Panc1 (cell line): ENCODE measurements at regions not wholly inside any gene's neighbourhood (a gene's known extent, or its start where the extent isn't known, plus 50 kb on each side); places are given as distances from the start of the nearest gene placed in this dataset.

Source experiments
- ATAC-seq: fragments of 200-7000 bp; cut with Tn5 transposase; 2 replicates; pipeline ENCODE4 v1.9.1; 2020; ENCODE audit warnings: mild to moderate bottlenecking, moderate library complexity
- BruUV-seq: library from RNA; stranded (reverse); fragments of 400-500 nt; replicated peaks from 2 replicates; lab custom pipeline; 2021; lab: Mats Ljungman, UMichigan
- CTCF ChIA-PET: fragments of 300-600 bp; sonication (Branson Sonifier 250); formaldehyde crosslinking; loops from one replicate; lab custom pipeline; 2022; ENCODE audit warnings: antibody characterized with exemption; lab: Charles Lee
- POLR2A ChIA-PET: fragments of 300-600 bp; sonication (Branson Sonifier 250); formaldehyde crosslinking; loops from one replicate; lab custom pipeline; 2022; ENCODE audit warnings: antibody characterized with exemption; lab: Charles Lee
- DNase-seq: peaks from one replicate; pipeline ENCODE4 v3.0.0-alpha.2; 2010; ENCODE audit warnings: low read depth, low spot score
- H3K27ac ChIP-seq: 2 replicates; pipeline ENCODE4 v1.5.1; 2011; ENCODE audit warnings: mild to moderate bottlenecking, low read length, inconsistent platforms
- H3K27me3 ChIP-seq: fragments of 200-500 bp; sonication (Bioruptor generic); 2 replicates; pipeline ENCODE4 v1.6.0; 2014; ENCODE audit warnings: low read length, inconsistent platforms; ENCODE audit not compliant: control insufficient read depth, insufficient read depth
- H3K36me3 ChIP-seq: fragments of 200-500 bp; sonication (Bioruptor generic); 2 replicates; pipeline ENCODE4 v1.5.1; 2014; ENCODE audit warnings: inconsistent platforms, mild to moderate bottlenecking, low read length, moderate library complexity; ENCODE audit not compliant: control insufficient read depth, insufficient read depth
- H3K4me1 ChIP-seq: 2 replicates; pipeline ENCODE4 v1.5.1; 2011; ENCODE audit warnings: inconsistent platforms, mild to moderate bottlenecking, low read length, moderate library complexity; ENCODE audit not compliant: control insufficient read depth, insufficient read depth
- H3K4me3 ChIP-seq, 2 experiments: 2 replicates each; pipeline ENCODE4 v1.5.1; 2011 to 2012; ENCODE audit warnings: low read depth in 2 of 2, low read length in 2 of 2, mild to moderate bottlenecking in 2 of 2, inconsistent platforms in 1 of 2, moderate library complexity in 1 of 2
- H3K9me3 ChIP-seq: fragments of 200-500 bp; sonication (Bioruptor generic); 2 replicates; pipeline ENCODE4 v1.5.1; 2014; ENCODE audit warnings: low read depth, mild to moderate bottlenecking, inconsistent platforms, low read length, moderate library complexity; ENCODE audit not compliant: control insufficient read depth, insufficient read depth
- POLR2AphosphoS5 ChIP-seq: IDR thresholded peaks from 2 replicates; pipeline ENCODE4 v1.6.1; 2012; ENCODE audit warnings: mild to moderate bottlenecking, low read depth, low read length, moderate library complexity
- REST ChIP-seq, 2 experiments: IDR thresholded peaks; 2 replicates each; pipeline ENCODE4 v1.6.1; 2011 to 2012; ENCODE audit warnings: low read depth in 2 of 2, control low read depth in 1 of 2, low read length in 1 of 2, mild to moderate bottlenecking in 1 of 2, moderate library complexity in 1 of 2; ENCODE audit not compliant: insufficient read depth in 1 of 2
- SIN3A ChIP-seq: IDR thresholded peaks from 2 replicates; pipeline ENCODE4 v1.6.1; 2012; ENCODE audit warnings: low read depth, mild to moderate bottlenecking, low read length, moderate library complexity, borderline replicate concordance; ENCODE audit not compliant: insufficient read depth
- TCF7L2 ChIP-seq: IDR thresholded peaks from 2 replicates; pipeline ENCODE4 v1.6.1; 2011; ENCODE audit warnings: mild to moderate bottlenecking, low read depth, low read length, inconsistent platforms
- in situ Hi-C: cut with HindIII; loops from 2 replicates; pipeline ENCODE4 v1.10.0; 2016; ENCODE audit warnings: low sequenced_read_pairs, low pct_unique_long_range_greater_than_20kb
- intact Hi-C: fragments of 100-400 bp; cut with micrococcal nuclease; formaldehyde crosslinking; loops from one replicate; pipeline ENCODE4 v1.10.0; 2022; ENCODE audit not compliant: unreplicated experiment
- TF ChIP-seq, protein P1 (sequence below): fragments of 450-650 bp; IDR thresholded peaks from 2 replicates; pipeline ENCODE4 v1.5.1; 2017; ENCODE audit warnings: mild to moderate bottlenecking

DNA sequence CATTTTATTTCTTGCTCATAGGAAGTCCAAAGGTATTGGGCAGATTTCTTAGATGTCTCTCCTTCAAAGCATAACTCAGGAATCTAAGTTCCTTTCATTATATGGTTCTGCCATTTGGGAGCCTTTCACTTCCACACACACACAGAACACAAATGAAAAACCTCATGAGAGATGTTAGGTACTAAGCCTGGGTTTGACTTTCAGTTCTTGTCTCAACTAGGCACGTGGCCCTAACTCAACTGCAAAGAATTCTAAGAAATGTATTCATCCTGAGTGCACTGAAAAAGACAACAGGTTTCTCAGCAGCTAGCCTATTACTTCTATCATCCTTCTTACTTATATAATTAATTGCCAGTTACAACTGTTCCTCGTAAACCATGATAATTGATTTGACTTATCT, 190.0 kb upstream of the SAMSN1 start:
- BruUV-seq, result no TSS peak
- CTCF ChIA-PET, result no interaction called here
- Histone ChIP-seq H3K27me3 (no peaks in the 10 kb centered on the region), H3K9me3 (no peaks in the 10 kb centered on the region), H3K4me1 (no peaks in the 10 kb centered on the region), H3K27ac (no peak overlapping the region), H3K36me3 (no peaks in the 10 kb centered on the region), H3K4me3 (no peak overlapping the region)
- in situ Hi-C loops (no loop called here), intact Hi-C loops (no loop called here)
- POLR2A ChIA-PET, result no interaction called here
- ATAC-seq (no peak), DNase-seq (no peak)
- TF ChIP-seq SIN3A, result no peak
- TF ChIP-seq POLR2AphosphoS5, result no peak
- no peak for TF ChIP-seq TCF7L2
- TF ChIP-seq, protein P1, sequence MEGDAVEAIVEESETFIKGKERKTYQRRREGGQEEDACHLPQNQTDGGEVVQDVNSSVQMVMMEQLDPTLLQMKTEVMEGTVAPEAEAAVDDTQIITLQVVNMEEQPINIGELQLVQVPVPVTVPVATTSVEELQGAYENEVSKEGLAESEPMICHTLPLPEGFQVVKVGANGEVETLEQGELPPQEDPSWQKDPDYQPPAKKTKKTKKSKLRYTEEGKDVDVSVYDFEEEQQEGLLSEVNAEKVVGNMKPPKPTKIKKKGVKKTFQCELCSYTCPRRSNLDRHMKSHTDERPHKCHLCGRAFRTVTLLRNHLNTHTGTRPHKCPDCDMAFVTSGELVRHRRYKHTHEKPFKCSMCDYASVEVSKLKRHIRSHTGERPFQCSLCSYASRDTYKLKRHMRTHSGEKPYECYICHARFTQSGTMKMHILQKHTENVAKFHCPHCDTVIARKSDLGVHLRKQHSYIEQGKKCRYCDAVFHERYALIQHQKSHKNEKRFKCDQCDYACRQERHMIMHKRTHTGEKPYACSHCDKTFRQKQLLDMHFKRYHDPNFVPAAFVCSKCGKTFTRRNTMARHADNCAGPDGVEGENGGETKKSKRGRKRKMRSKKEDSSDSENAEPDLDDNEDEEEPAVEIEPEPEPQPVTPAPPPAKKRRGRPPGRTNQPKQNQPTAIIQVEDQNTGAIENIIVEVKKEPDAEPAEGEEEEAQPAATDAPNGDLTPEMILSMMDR, result no peak

GRCh38 chr21:14734833-14735232, 188.7 kb upstream of the SAMSN1 start:
- Histone ChIP-seq H3K4me1 (no peaks in the 10 kb centered on the region), H3K27me3 (no peaks in the 10 kb centered on the region), H3K36me3 (no peaks in the 10 kb centered on the region), H3K9me3 (no peaks in the 10 kb centered on the region), H3K4me3 (no peak overlapping the region), H3K27ac (no peak overlapping the region)
- DNase-seq (no peak), ATAC-seq (no peak)
- in situ Hi-C loops (no loop called here), intact Hi-C loops (no loop called here)
- ChIA-PET CTCF (interaction anchor here (0.5 kb wide), 1 partner anchor 146 kb away, joined by 3 read pairs; no protein-coding TSS in a partner anchor), POLR2A (interaction anchor here (0.6 kb wide), 1 partner anchor 580 kb away, joined by 3 read pairs; no protein-coding TSS in a partner anchor)
- BruUV-seq, result no TSS peak
- TF ChIP-seq POLR2AphosphoS5, result no peak

- no peaks in the 10 kb centered on the region for H3K27me3 ChIP-seq
- H3K4me3 ChIP-seq, result no peak overlapping the region
- DNase-seq (no peak), ATAC-seq (no peak)
- CTCF ChIA-PET, result interaction anchor here (0.6 kb wide), 1 partner anchor 29 kb away, joined by 3 read pairs; no protein-coding TSS in a partner anchor
- H3K9me3 ChIP-seq, result no peaks in the 10 kb centered on the region
- POLR2A ChIA-PET, result interaction anchor here (0.6 kb wide), 1 partner anchor 581 kb away, joined by 3 read pairs; no protein-coding TSS in a partner anchor
- no peaks in the 10 kb centered on the region for H3K4me1 ChIP-seq
- H3K36me3 ChIP-seq, result no peaks in the 10 kb centered on the region
- no TSS peak for BruUV-seq
- H3K27ac ChIP-seq, result no peak overlapping the region
- intact Hi-C loops (no loop called here), in situ Hi-C loops (no loop called here)
- TF ChIP-seq SIN3A, result no peak
- TF ChIP-seq, protein P1, result no peak
- TF ChIP-seq TCF7L2, result no peak
- no peak for TF ChIP-seq POLR2AphosphoS5
- no peak for TF ChIP-seq REST (IDR thresholded peaks at IDR 0.05; ENCODE audit: insufficient read depth in 1 of 2, low read depth in 2 of 2, low read length in 1 of 2)
Measured at GRCh38 chr21:14734191-14734590, 188.1 kb upstream of the SAMSN1 start.
